HG03460 (cell line): ENCODE measurements at regions not wholly inside any gene's neighbourhood (a gene's known extent, or its start where the extent isn't known, plus 50 kb on each side); places are given as distances from the start of the nearest gene placed in this dataset.
"Not testable (repeated sequence)": the region's sequence is repeated elsewhere in the genome, so short reads cannot be mapped to it uniquely, and the experiment has no call there.

Experiments used
- ATAC-seq: cut with Tn5 transposase; IDR thresholded peaks from one replicate; pipeline ENCODE4 v1.9.1; 2021; ENCODE audit not compliant: unreplicated experiment

DNA sequence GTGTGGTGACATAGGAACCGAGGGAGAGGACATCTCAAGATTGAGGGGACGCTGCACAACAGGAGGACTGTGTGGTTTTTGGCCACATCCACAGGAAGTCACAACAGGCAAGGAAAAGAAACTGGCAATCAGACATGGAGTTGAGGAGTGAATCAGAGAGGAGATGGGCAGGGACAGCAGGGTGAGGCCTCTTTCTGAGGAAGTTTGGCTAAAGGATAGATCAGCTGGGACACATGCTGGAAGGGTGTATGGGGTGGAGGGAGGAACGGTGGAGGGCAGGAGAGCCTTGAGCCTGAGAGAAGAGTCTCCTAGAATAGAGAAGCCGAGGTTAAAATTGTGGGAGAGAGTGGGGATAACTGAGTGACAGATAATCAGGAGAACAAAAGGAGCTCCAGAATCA is 75.1 kb upstream of the CIDEA start:
- not testable (repeated sequence) for ATAC-seq

DNA sequence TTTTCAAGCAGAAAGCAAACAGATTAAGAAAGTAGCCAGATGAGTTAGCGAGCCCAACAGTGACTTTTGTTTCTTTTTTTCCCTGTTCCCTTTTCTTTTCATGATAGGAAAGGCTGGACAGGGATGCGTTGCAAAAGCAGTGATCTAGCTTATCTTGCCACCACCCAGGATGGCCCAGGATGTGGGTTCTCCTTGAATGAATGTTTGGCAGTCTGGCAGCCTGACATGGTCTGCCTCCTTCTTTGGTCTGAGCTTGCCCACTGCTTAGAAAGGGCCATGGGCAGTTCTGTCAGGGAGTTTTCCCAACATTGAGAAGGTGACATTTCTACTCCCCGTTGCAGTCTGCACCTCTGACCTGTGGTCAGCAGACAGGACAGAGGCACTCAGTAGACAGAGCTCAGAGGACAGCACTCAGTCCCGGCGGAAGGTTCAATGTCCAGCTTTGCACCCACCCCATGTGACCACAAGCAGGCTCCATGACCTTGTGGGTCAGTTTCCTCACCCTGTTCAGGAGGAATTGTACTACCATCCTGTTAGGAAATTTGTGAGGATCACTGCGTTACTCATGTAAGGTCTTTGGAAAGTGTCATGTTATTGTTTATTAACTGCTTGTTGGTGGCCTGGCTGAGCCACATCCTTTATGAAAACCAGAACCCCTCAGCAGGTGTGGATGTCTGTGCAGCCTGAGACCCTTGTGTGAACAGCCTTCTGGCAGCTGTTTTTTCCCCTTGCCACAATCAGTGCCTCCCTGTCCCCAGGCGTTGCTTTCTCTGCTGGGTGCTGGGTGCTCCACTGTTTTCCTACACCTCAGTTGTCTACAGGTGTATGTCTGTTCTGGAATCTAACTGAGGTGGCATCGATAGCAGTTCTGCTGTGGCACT is 74.2 kb upstream of the CIDEA start:
- peak; percentile 74 for ATAC-seq

DNA sequence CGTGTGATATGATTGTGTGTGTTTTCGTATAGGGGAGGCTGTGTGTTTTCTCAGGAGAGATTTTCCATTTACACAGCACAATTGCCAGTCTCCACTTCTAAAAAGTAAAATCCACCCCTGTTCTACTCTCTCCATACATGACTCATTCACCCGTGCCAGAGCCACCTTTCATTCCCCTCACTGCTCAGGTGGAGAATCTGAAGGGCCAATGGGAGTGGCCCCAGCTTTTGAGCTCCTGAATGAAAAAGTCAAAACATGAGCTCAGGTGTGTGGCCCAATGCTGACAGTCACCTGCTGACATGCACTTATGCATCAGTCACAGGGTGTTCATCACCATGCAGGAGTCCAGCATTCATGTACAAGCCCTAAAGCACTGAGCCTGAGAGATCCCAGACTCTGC is 55.4 kb upstream of the CIDEA start:
- not testable (repeated sequence) for ATAC-seq

DNA sequence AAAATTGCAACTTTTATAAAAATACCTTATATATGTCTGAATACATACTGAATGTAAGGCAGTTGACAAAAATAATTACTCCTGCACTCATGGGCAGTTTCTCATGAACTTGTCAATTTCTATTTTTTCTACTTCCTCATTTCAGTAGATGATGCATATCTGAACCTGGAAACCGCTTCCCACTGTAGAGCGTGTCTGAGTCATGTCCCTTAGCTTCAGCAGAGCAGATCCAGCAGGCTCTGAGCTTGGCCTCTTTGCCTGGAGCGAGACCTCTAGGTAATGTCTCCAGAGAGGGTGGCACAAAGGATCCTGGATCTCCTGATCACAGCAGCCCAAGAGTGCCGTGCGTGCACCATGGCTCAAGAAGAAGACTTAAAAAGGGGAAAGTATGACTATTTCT is 54.0 kb upstream of the CIDEA start:
- ATAC-seq: peak; percentile 98
